Fibroblast of mammary gland (primary cell): ENCODE measurements at regions not wholly inside any gene's neighbourhood (a gene's known extent, or its start where the extent isn't known, plus 50 kb on each side); places are given as distances from the start of the nearest gene placed in this dataset.
"Not testable (repeated sequence)": the region's sequence is repeated elsewhere in the genome, so short reads cannot be mapped to it uniquely, and the experiment has no call there.

Experiments used
- DNase-seq: peaks from one replicate; pipeline ENCODE4 v3.0.0-alpha.2; 2010; ENCODE audit warnings: low read depth
- H3K4me3 ChIP-seq: 2 replicates; pipeline ENCODE4 v1.5.1; 2011; ENCODE audit warnings: low read depth, mild to moderate bottlenecking, low read length, moderate library complexity; ENCODE audit not compliant: control insufficient read depth
- TF ChIP-seq, protein P1 (sequence below): conservative IDR thresholded peaks from 2 replicates; pipeline ENCODE4 v1.5.1; 2011; ENCODE audit warnings: low read depth, low read length, inconsistent platforms; ENCODE audit not compliant: control insufficient read depth, insufficient read depth

- no peak overlapping the region for H3K4me3 ChIP-seq
- TF ChIP-seq, protein P1, sequence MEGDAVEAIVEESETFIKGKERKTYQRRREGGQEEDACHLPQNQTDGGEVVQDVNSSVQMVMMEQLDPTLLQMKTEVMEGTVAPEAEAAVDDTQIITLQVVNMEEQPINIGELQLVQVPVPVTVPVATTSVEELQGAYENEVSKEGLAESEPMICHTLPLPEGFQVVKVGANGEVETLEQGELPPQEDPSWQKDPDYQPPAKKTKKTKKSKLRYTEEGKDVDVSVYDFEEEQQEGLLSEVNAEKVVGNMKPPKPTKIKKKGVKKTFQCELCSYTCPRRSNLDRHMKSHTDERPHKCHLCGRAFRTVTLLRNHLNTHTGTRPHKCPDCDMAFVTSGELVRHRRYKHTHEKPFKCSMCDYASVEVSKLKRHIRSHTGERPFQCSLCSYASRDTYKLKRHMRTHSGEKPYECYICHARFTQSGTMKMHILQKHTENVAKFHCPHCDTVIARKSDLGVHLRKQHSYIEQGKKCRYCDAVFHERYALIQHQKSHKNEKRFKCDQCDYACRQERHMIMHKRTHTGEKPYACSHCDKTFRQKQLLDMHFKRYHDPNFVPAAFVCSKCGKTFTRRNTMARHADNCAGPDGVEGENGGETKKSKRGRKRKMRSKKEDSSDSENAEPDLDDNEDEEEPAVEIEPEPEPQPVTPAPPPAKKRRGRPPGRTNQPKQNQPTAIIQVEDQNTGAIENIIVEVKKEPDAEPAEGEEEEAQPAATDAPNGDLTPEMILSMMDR: no peak
- peak; percentile 15 for DNase-seq
Observed at GRCh38 chr2:223314811-223315210, 262.8 kb downstream of the KCNE4 start.

- peak; percentile 66 for DNase-seq
- TF ChIP-seq, protein P1: no peak
- H3K4me3 ChIP-seq: no peak overlapping the region
Observed at GRCh38 chr2:223315813-223316212, 263.8 kb downstream of the KCNE4 start.

GRCh38 chr2:223316342-223316741 is 264.4 kb downstream of the KCNE4 start:
- DNase-seq: no peak
- TF ChIP-seq, protein P1: no peak
- no peak overlapping the region for H3K4me3 ChIP-seq

DNA sequence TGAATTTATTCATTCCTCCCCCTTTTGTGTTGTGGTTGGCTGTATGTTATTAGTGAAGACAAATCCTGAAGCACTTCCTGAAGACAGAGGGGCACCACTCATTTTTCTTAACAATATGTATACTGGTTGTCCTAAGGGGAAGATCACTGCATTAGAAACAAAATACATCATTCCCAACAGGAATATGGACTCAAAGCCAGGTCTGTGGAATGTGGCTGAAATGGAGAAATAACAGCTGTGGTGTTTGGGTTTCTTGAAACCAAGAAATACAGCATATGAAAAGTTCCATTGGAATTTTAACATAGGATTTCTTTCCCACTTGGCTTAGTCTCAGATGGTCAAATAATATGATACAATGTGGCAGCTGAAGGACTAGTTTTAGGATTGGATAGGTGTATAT is 267.6 kb downstream of the KCNE4 start:
- TF ChIP-seq, protein P1: no peak
- no peak overlapping the region for H3K4me3 ChIP-seq
- no peak for DNase-seq

DNA sequence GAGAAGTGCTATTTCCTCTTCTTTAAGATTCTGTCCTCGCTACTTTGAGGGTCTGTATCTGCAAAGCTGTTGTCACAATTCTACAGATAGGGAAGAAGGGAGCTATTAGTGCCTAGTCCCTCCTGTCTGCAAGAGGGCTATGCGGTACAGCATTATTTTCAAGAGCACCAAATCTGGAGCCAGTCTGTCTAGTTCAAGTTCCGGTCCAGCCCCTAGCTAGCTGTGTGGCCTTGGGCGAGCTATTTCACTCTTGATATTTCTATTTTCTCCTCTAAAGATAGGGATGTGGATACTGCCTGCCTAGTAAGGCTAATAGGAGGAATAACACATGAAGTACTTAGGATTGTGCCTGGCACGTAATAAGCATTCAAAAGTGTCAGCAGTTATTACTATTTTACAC is 272.4 kb downstream of the KCNE4 start:
- TF ChIP-seq, protein P1: no peak
- no peak for DNase-seq
- no peak overlapping the region for H3K4me3 ChIP-seq

- no peak overlapping the region for H3K4me3 ChIP-seq
- DNase-seq: no peak
- TF ChIP-seq, protein P1: no peak
Observed at GRCh38 chr2:223328578-223328977, 273.6 kb downstream of the SCG2 start.

- not testable (repeated sequence) for H3K4me3 ChIP-seq, DNase-seq
Observed at GRCh38 chr2:223330747-223331146, 271.4 kb downstream of the SCG2 start.
